ENCODE measurements at regions not wholly inside any gene's neighbourhood (a gene's known extent, or its start where the extent isn't known, plus 50 kb on each side); places are given as distances from the start of the nearest gene placed in this dataset.
"Not testable (repeated sequence)": the region's sequence is repeated elsewhere in the genome, so short reads cannot be mapped to it uniquely, and the experiment has no call there.

GRCh38 chrX:115987464-115987863, 183.1 kb upstream of the AGTR2 start:
- H2BK15ac ChIP-seq (replicated peaks; ENCODE audit: low read depth); H3K4me1 ChIP-seq (ENCODE audit: control insufficient read depth, low read depth, low read length); H3K18ac ChIP-seq (ENCODE audit: low read length); H3K79me1 ChIP-seq (ENCODE audit: low read length); H3K4me3 ChIP-seq (ENCODE audit: low read length); H2BK120ac ChIP-seq (ENCODE audit: low read depth, low read length); H3K9ac ChIP-seq (ENCODE audit: low read length); H3K4me2 ChIP-seq (ENCODE audit: low read length); H2BK5ac ChIP-seq (ENCODE audit: low read length); H3K56ac ChIP-seq (ENCODE audit: low read length); H4K8ac ChIP-seq (ENCODE audit: low read depth, low read length); H3K36me3 ChIP-seq (ENCODE audit: control insufficient read depth, insufficient read depth, low read length); H3K4ac ChIP-seq (ENCODE audit: low read depth, low read length); H2AK5ac ChIP-seq (ENCODE audit: low read length); H3K27ac ChIP-seq (ENCODE audit: low read depth, low read length); H3K79me2 ChIP-seq (ENCODE audit: control insufficient read depth, insufficient read depth, low read length); H4K5ac ChIP-seq (ENCODE audit: low read length); H3K23ac ChIP-seq (ENCODE audit: low read length); H3K27me3 ChIP-seq (ENCODE audit: insufficient read depth, low read length, poor library complexity); DNase-seq: not testable (repeated sequence)
- WGBS (ENCODE audit: extremely low coverage, insufficient coverage, low lambda C conversion rate) = no CpG with 5 or more reads among the region's 1 CpG

- H2BK15ac ChIP-seq (replicated peaks; ENCODE audit: low read depth) = no peak overlapping the region
- no peak for DNase-seq
- no peak overlapping the region for H3K4me3 ChIP-seq (ENCODE audit: low read length)
- H3K27me3 ChIP-seq (ENCODE audit: insufficient read depth, low read length, poor library complexity) = no peaks in the 10 kb centered on the region
- H3K79me2 ChIP-seq (ENCODE audit: control insufficient read depth, insufficient read depth, low read length) = no peaks in the 10 kb centered on the region
- H3K9ac ChIP-seq (ENCODE audit: low read length) = no peak overlapping the region
- H3K4ac ChIP-seq (ENCODE audit: low read depth, low read length) = no peak overlapping the region
- no peaks in the 10 kb centered on the region for H3K36me3 ChIP-seq (ENCODE audit: control insufficient read depth, insufficient read depth, low read length)
- no peak overlapping the region for H2BK120ac ChIP-seq (ENCODE audit: low read depth, low read length)
- H4K5ac ChIP-seq (ENCODE audit: low read length) = no peak overlapping the region
- H2AK5ac ChIP-seq (ENCODE audit: low read length) = no peak overlapping the region
- H3K23ac ChIP-seq (ENCODE audit: low read length) = no peak overlapping the region
- H3K79me1 ChIP-seq (ENCODE audit: low read length) = no peaks in the 10 kb centered on the region
- no peak overlapping the region for H3K4me2 ChIP-seq (ENCODE audit: low read length)
- H4K8ac ChIP-seq (ENCODE audit: low read depth, low read length) = no peak overlapping the region
- no peak overlapping the region for H3K56ac ChIP-seq (ENCODE audit: low read length)
- H3K27ac ChIP-seq (ENCODE audit: low read depth, low read length) = no peak overlapping the region
- WGBS (ENCODE audit: extremely low coverage, insufficient coverage, low lambda C conversion rate) = no CpG with 5 or more reads among the region's 3 CpGs
- no peaks in the 10 kb centered on the region for H3K4me1 ChIP-seq (ENCODE audit: control insufficient read depth, low read depth, low read length)
- H2BK5ac ChIP-seq (ENCODE audit: low read length) = no peak overlapping the region
- no peak overlapping the region for H3K18ac ChIP-seq (ENCODE audit: low read length)
Observed at GRCh38 chrX:115988825-115989224, 181.7 kb upstream of the AGTR2 start.

- no peak overlapping the region for H3K18ac ChIP-seq (ENCODE audit: low read length)
- H4K8ac ChIP-seq (ENCODE audit: low read depth, low read length) = no peak overlapping the region
- no peak overlapping the region for H3K9ac ChIP-seq (ENCODE audit: low read length)
- H4K5ac ChIP-seq (ENCODE audit: low read length) = no peak overlapping the region
- no peak overlapping the region for H2BK5ac ChIP-seq (ENCODE audit: low read length)
- H2AK5ac ChIP-seq (ENCODE audit: low read length) = no peak overlapping the region
- no peak overlapping the region for H3K4me3 ChIP-seq (ENCODE audit: low read length)
- no peaks in the 10 kb centered on the region for H3K79me2 ChIP-seq (ENCODE audit: control insufficient read depth, insufficient read depth, low read length)
- H2BK120ac ChIP-seq (ENCODE audit: low read depth, low read length) = no peak overlapping the region
- H3K23ac ChIP-seq (ENCODE audit: low read length) = no peak overlapping the region
- H3K56ac ChIP-seq (ENCODE audit: low read length) = no peak overlapping the region
- H3K36me3 ChIP-seq (ENCODE audit: control insufficient read depth, insufficient read depth, low read length) = no peaks in the 10 kb centered on the region
- H3K4me2 ChIP-seq (ENCODE audit: low read length) = no peak overlapping the region
- WGBS (ENCODE audit: extremely low coverage, insufficient coverage, low lambda C conversion rate) = no CpG with 5 or more reads among the region's 1 CpG
- H3K27me3 ChIP-seq (ENCODE audit: insufficient read depth, low read length, poor library complexity) = no peaks in the 10 kb centered on the region
- H3K79me1 ChIP-seq (ENCODE audit: low read length) = no peaks in the 10 kb centered on the region
- H2BK15ac ChIP-seq (replicated peaks; ENCODE audit: low read depth) = no peak overlapping the region
- H3K4me1 ChIP-seq (ENCODE audit: control insufficient read depth, low read depth, low read length) = no peaks in the 10 kb centered on the region
- no peak for DNase-seq
- H3K27ac ChIP-seq (ENCODE audit: low read depth, low read length) = no peak overlapping the region
- H3K4ac ChIP-seq (ENCODE audit: low read depth, low read length) = no peak overlapping the region
Observed at GRCh38 chrX:115989686-115990085, 180.9 kb upstream of the AGTR2 start.

- Histone ChIP-seq H3K4ac (ENCODE audit: low read depth, low read length) (no peak overlapping the region), H3K4me1 (ENCODE audit: control insufficient read depth, low read depth, low read length) (no peaks in the 10 kb centered on the region), H3K56ac (ENCODE audit: low read length) (no peak overlapping the region), H3K4me2 (ENCODE audit: low read length) (no peak overlapping the region), H2AK5ac (ENCODE audit: low read length) (no peak overlapping the region), H3K27me3 (ENCODE audit: insufficient read depth, low read length, poor library complexity) (no peaks in the 10 kb centered on the region), H4K8ac (ENCODE audit: low read depth, low read length) (no peak overlapping the region), H3K4me3 (ENCODE audit: low read length) (no peak overlapping the region), H2BK120ac (ENCODE audit: low read depth, low read length) (no peak overlapping the region), H3K23ac (ENCODE audit: low read length) (no peak overlapping the region), H3K79me1 (ENCODE audit: low read length) (no peaks in the 10 kb centered on the region), H2BK15ac (replicated peaks; ENCODE audit: low read depth) (no peak overlapping the region), H2BK5ac (ENCODE audit: low read length) (no peak overlapping the region), H3K36me3 (ENCODE audit: control insufficient read depth, insufficient read depth, low read length) (no peaks in the 10 kb centered on the region), H3K9ac (ENCODE audit: low read length) (no peak overlapping the region), H4K5ac (ENCODE audit: low read length) (no peak overlapping the region), H3K18ac (ENCODE audit: low read length) (no peak overlapping the region), H3K79me2 (ENCODE audit: control insufficient read depth, insufficient read depth, low read length) (no peaks in the 10 kb centered on the region), H3K27ac (ENCODE audit: low read depth, low read length) (no peak overlapping the region)
- no CpG with 5 or more reads among the region's 1 CpG for WGBS (ENCODE audit: extremely low coverage, insufficient coverage, low lambda C conversion rate)
- DNase-seq = no peak
Observed at GRCh38 chrX:116009346-116009745, 161.2 kb upstream of the AGTR2 start.

- Histone ChIP-seq H3K4ac (ENCODE audit: low read depth, low read length) (no peak overlapping the region), H3K4me2 (ENCODE audit: low read length) (no peak overlapping the region), H3K27ac (ENCODE audit: low read depth, low read length) (no peak overlapping the region), H3K4me3 (ENCODE audit: low read length) (no peak overlapping the region), H2AK5ac (ENCODE audit: low read length) (no peak overlapping the region), H3K18ac (ENCODE audit: low read length) (peak overlapping the region; percentile 28), H3K56ac (ENCODE audit: low read length) (no peak overlapping the region), H3K36me3 (ENCODE audit: control insufficient read depth, insufficient read depth, low read length) (no peaks in the 10 kb centered on the region), H2BK5ac (ENCODE audit: low read length) (no peak overlapping the region), H4K8ac (ENCODE audit: low read depth, low read length) (no peak overlapping the region), H3K79me2 (ENCODE audit: control insufficient read depth, insufficient read depth, low read length) (no peaks in the 10 kb centered on the region), H3K23ac (ENCODE audit: low read length) (no peak overlapping the region), H3K79me1 (ENCODE audit: low read length) (no peaks in the 10 kb centered on the region), H2BK15ac (replicated peaks; ENCODE audit: low read depth) (no peak overlapping the region), H4K5ac (ENCODE audit: low read length) (no peak overlapping the region), H2BK120ac (ENCODE audit: low read depth, low read length) (no peak overlapping the region), H3K27me3 (ENCODE audit: insufficient read depth, low read length, poor library complexity) (no peaks in the 10 kb centered on the region), H3K4me1 (ENCODE audit: control insufficient read depth, low read depth, low read length) (no peaks in the 10 kb centered on the region), H3K9ac (ENCODE audit: low read length) (no peak overlapping the region)
- WGBS (ENCODE audit: extremely low coverage, insufficient coverage, low lambda C conversion rate) = no CpG with 5 or more reads among the region's 8 CpGs
- peak; percentile 11 for DNase-seq
Observed at GRCh38 chrX:116009861-116010710, 160.5 kb upstream of the AGTR2 start.

- H3K79me2 ChIP-seq (ENCODE audit: control insufficient read depth, insufficient read depth, low read length) = no peaks in the 10 kb centered on the region
- no peak overlapping the region for H3K18ac ChIP-seq (ENCODE audit: low read length)
- no peaks in the 10 kb centered on the region for H3K79me1 ChIP-seq (ENCODE audit: low read length)
- no peak overlapping the region for H3K23ac ChIP-seq (ENCODE audit: low read length)
- H3K9ac ChIP-seq (ENCODE audit: low read length) = no peak overlapping the region
- H2BK15ac ChIP-seq (replicated peaks; ENCODE audit: low read depth) = no peak overlapping the region
- no peak overlapping the region for H4K8ac ChIP-seq (ENCODE audit: low read depth, low read length)
- H3K27me3 ChIP-seq (ENCODE audit: insufficient read depth, low read length, poor library complexity) = no peaks in the 10 kb centered on the region
- H3K36me3 ChIP-seq (ENCODE audit: control insufficient read depth, insufficient read depth, low read length) = no peaks in the 10 kb centered on the region
- no peak overlapping the region for H3K4me2 ChIP-seq (ENCODE audit: low read length)
- no peak overlapping the region for H2BK5ac ChIP-seq (ENCODE audit: low read length)
- no peak overlapping the region for H4K5ac ChIP-seq (ENCODE audit: low read length)
- H3K56ac ChIP-seq (ENCODE audit: low read length) = no peak overlapping the region
- H3K4me3 ChIP-seq (ENCODE audit: low read length) = no peak overlapping the region
- no peak overlapping the region for H2BK120ac ChIP-seq (ENCODE audit: low read depth, low read length)
- no peaks in the 10 kb centered on the region for H3K4me1 ChIP-seq (ENCODE audit: control insufficient read depth, low read depth, low read length)
- H3K27ac ChIP-seq (ENCODE audit: low read depth, low read length) = no peak overlapping the region
- DNase-seq = no peak
- H3K4ac ChIP-seq (ENCODE audit: low read depth, low read length) = no peak overlapping the region
- no peak overlapping the region for H2AK5ac ChIP-seq (ENCODE audit: low read length)
- WGBS (ENCODE audit: extremely low coverage, insufficient coverage, low lambda C conversion rate) = no CpG with 5 or more reads among the region's 5 CpGs
Observed at GRCh38 chrX:116010939-116011338, 159.6 kb upstream of the AGTR2 start.

Measured in mesendoderm (in vitro differentiated cells).